CD14-positive monocyte (primary cell): ENCODE measurements at regions not wholly inside any gene's neighbourhood (a gene's known extent, or its start where the extent isn't known, plus 50 kb on each side); places are given as distances from the start of the nearest gene placed in this dataset.

Experiments
- DNase-seq, 3 donors: peaks; one replicate each; pipeline ENCODE4 v3.0.0-alpha.2; 2011 to 2022
- H2AFZ ChIP-seq: 2 replicates; pipeline ENCODE4 v1.6.0; 2012; ENCODE audit warnings: mild to moderate bottlenecking, low read depth, low read length, inconsistent platforms; ENCODE audit not compliant: insufficient read depth, poor library complexity, severe bottlenecking
- H3K27ac ChIP-seq, 2 donors: 1 replicate in 1 of 2; 2 replicates in 1 of 2; pipeline ENCODE4 v1.5.1; 2012 to 2013; ENCODE audit warnings: low read length in 2 of 2, control low read depth in 1 of 2, inconsistent platforms in 1 of 2, low read depth in 1 of 2, mild to moderate bottlenecking in 1 of 2
- H3K27me3 ChIP-seq, 2 donors: one replicate each; pipeline versions ENCODE4 v1.6.0 to v1.6.1; 2011 to 2013; ENCODE audit warnings: low read length in 2 of 2; ENCODE audit not compliant: control insufficient read depth in 2 of 2, insufficient read depth in 2 of 2
- H3K36me3 ChIP-seq, 2 donors: replicated peaks in 1 of 2; 1 replicate in 1 of 2; 2 replicates in 1 of 2; pipeline versions ENCODE4 v1.5.1 to v1.6.1; 2012 to 2013; ENCODE audit warnings: low read length in 2 of 2, control low read depth in 1 of 2, inconsistent platforms in 1 of 2, mild to moderate bottlenecking in 1 of 2; ENCODE audit not compliant: insufficient read depth in 2 of 2, control insufficient read depth in 1 of 2
- H3K4me1 ChIP-seq, 2 donors: 1 replicate in 1 of 2; 2 replicates in 1 of 2; pipeline versions ENCODE4 v1.5.1 to v1.6.1; 2012 to 2013; ENCODE audit warnings: low read length in 2 of 2, control low read depth in 1 of 2, inconsistent platforms in 1 of 2, mild to moderate bottlenecking in 1 of 2, moderate library complexity in 1 of 2; ENCODE audit not compliant: insufficient read depth in 2 of 2, control insufficient read depth in 1 of 2
- H3K4me2 ChIP-seq: replicated peaks from 2 replicates; pipeline ENCODE3; 2012; ENCODE audit warnings: low read length, moderate library complexity, mild to moderate bottlenecking; ENCODE audit not compliant: poor library complexity, severe bottlenecking; ENCODE audit errors: extremely low read depth
- H3K4me3 ChIP-seq, 3 experiments: fragments of 200-600 bp in 1 of 3; sonication (generic) in 1 of 3; replicated peaks in 1 of 3; 1 replicate in 2 of 3; 2 replicates in 1 of 3; pipeline ENCODE4 v1.5.1; 2011 to 2013; ENCODE audit warnings: low read length in 3 of 3, mild to moderate bottlenecking in 3 of 3, control low read depth in 2 of 3, low read depth in 2 of 3, inconsistent platforms in 1 of 3, moderate library complexity in 1 of 3
- H3K79me2 ChIP-seq: 2 replicates; pipeline ENCODE4 v1.6.0; 2012; ENCODE audit warnings: mild to moderate bottlenecking, control low read depth, inconsistent platforms, low read length, moderate library complexity; ENCODE audit not compliant: insufficient read depth
- H3K9ac ChIP-seq: 2 replicates; pipeline ENCODE4 v1.6.0; 2017; ENCODE audit warnings: low read length, mild to moderate bottlenecking; ENCODE audit not compliant: insufficient read depth, poor library complexity, severe bottlenecking
- H3K9me3 ChIP-seq, 2 donors: replicated peaks in 1 of 2; 1 replicate in 1 of 2; 2 replicates in 1 of 2; pipeline versions ENCODE4 v1.5.1 to v1.6.1; 2012 to 2013; ENCODE audit warnings: low read length in 2 of 2, control low read depth in 1 of 2; ENCODE audit not compliant: control insufficient read depth in 1 of 2, insufficient read depth in 1 of 2
- H4K20me1 ChIP-seq: 2 replicates; pipeline ENCODE4 v1.6.0; 2012; ENCODE audit warnings: mild to moderate bottlenecking, low read length, control low read depth, moderate library complexity; ENCODE audit not compliant: insufficient read depth
- H3K27ac Mint-ChIP-seq, 7 donors: one replicate each; pipeline ENCODE4 v1.8.0; 2020; ENCODE audit warnings: mild to moderate bottlenecking in 7 of 7, mixed read lengths in 7 of 7, moderate library complexity in 6 of 7, inconsistent platforms in 2 of 7
- H3K27me3 Mint-ChIP-seq, 3 donors: one replicate each; pipeline ENCODE4 v1.8.0; 2021 to 2022; ENCODE audit warnings: low read depth in 3 of 3, mild to moderate bottlenecking in 3 of 3, mixed read lengths in 3 of 3, moderate library complexity in 3 of 3, inconsistent platforms in 1 of 3
- H3K36me3 Mint-ChIP-seq, 2 donors: one replicate each; pipeline ENCODE4 v1.8.0; 2020; ENCODE audit warnings: mixed read lengths in 2 of 2, inconsistent platforms in 1 of 2, mild to moderate bottlenecking in 1 of 2
- H3K4me1 Mint-ChIP-seq: one replicate; pipeline ENCODE4 v1.8.0; 2020; ENCODE audit warnings: mild to moderate bottlenecking, mixed read lengths
- H3K4me3 Mint-ChIP-seq, 2 donors: one replicate each; pipeline ENCODE4 v1.8.0; 2020; ENCODE audit warnings: mild to moderate bottlenecking in 2 of 2, mixed read lengths in 2 of 2, moderate library complexity in 1 of 2
- H3K9me3 Mint-ChIP-seq, 7 donors: one replicate each; pipeline ENCODE4 v1.8.0; 2020 to 2022; ENCODE audit warnings: mixed read lengths in 7 of 7, mild to moderate bottlenecking in 6 of 7, moderate library complexity in 6 of 7, inconsistent platforms in 2 of 7
- CTCF ChIP-seq: fragments of 200-600 bp; IDR thresholded peaks from one replicate; pipeline ENCODE4 v1.8.0; 2022; ENCODE audit warnings: antibody characterized with exemption, mild to moderate bottlenecking
- WGBS: methylation state at CpG from one replicate; pipeline ENCODE4 v1.1.5; 2013; ENCODE audit warnings: missing lambda C conversion rate; ENCODE audit not compliant: insufficient coverage; 5-methylcytosine and 5-hydroxymethylcytosine counted together
- intact Hi-C, 2 donors: fragments of 100-400 bp; cut with micrococcal nuclease; formaldehyde crosslinking; loops; one replicate each; pipeline versions ENCODE4 v1.15.0 to v1.15.1; 2023

GRCh38 chr14:65840786-65841185 is 428.3 kb downstream of the FUT8 start:
- H3K27ac Mint-ChIP-seq = no peak overlapping the region
- H3K36me3 Mint-ChIP-seq = no peaks in the 10 kb centered on the region
- Histone ChIP-seq H3K4me1 (no peaks in the 10 kb centered on the region), H3K9me3 (peaks cover 0 to 3% of the 10 kb centered on the region in 2 donors), H3K27ac (no peak overlapping the region), H3K9ac (no peak overlapping the region), H3K4me3 (no peak overlapping the region), H3K4me2 (no peak overlapping the region), H3K36me3 (no peaks in the 10 kb centered on the region), H3K79me2 (no peaks in the 10 kb centered on the region), H4K20me1 (no peaks in the 10 kb centered on the region), H2AFZ (no peak overlapping the region), H3K27me3 (no peaks in the 10 kb centered on the region)
- no CpG with 5 or more reads among the region's 1 CpG for WGBS
- no peak overlapping the region for H3K4me3 Mint-ChIP-seq
- peaks cover 6% of the 10 kb centered on the region for H3K4me1 Mint-ChIP-seq
- H3K27me3 Mint-ChIP-seq = peaks cover 0 to 2% (median 0%) of the 10 kb centered on the region in 3 donors
- H3K9me3 Mint-ChIP-seq = peaks cover 0 to 2% (median 0%) of the 10 kb centered on the region in 7 donors
- TF ChIP-seq CTCF = no peak
- intact Hi-C loops = no loop called here
- DNase-seq = no peak

- Histone ChIP-seq H3K27me3 (no peaks in the 10 kb centered on the region), H3K9ac (no peak overlapping the region), H3K36me3 (no peaks in the 10 kb centered on the region), H3K27ac (no peak overlapping the region), H3K4me3 (no peak overlapping the region), H4K20me1 (no peaks in the 10 kb centered on the region), H3K79me2 (no peaks in the 10 kb centered on the region), H2AFZ (no peak overlapping the region), H3K4me2 (no peak overlapping the region), H3K9me3 (peaks cover 0 to under 1% of the 10 kb centered on the region in 2 donors), H3K4me1 (no peaks in the 10 kb centered on the region)
- TF ChIP-seq CTCF = no peak
- WGBS = 88% methylated on average over 1 of the region's 2 CpGs
- Mint-ChIP-seq H3K36me3 (no peaks in the 10 kb centered on the region), H3K4me1 (peaks cover 4% of the 10 kb centered on the region), H3K4me3 (no peak overlapping the region), H3K27me3 (no peaks in the 10 kb centered on the region), H3K27ac (no peak overlapping the region), H3K9me3 (peaks cover 0 to 2% (median 0%) of the 10 kb centered on the region in 7 donors)
- intact Hi-C loops = no loop called here
- DNase-seq = no peak
Observed at GRCh38 chr14:65846196-65846868, 433.8 kb downstream of the FUT8 start.
